ENCODE measurements at regions not wholly inside any gene's neighbourhood (a gene's known extent, or its start where the extent isn't known, plus 50 kb on each side); places are given as distances from the start of the nearest gene placed in this dataset.

GRCh38 chr14:99009871-99010270, 262.1 kb downstream of the BCL11B start:
- H3K4me3 ChIP-seq (ENCODE audit: low read depth, low read length) = no peak overlapping the region
- no peak for DNase-seq (ENCODE audit: low read depth)
- no peak for TF ChIP-seq CTCF (conservative IDR thresholded peaks at IDR 0.05; ENCODE audit: low read depth, low read length)

GRCh38 chr14:99011385-99011784, 260.6 kb downstream of the BCL11B start:
- DNase-seq (ENCODE audit: low read depth) = no peak
- no peak overlapping the region for H3K4me3 ChIP-seq (ENCODE audit: low read depth, low read length)
- no peak for TF ChIP-seq CTCF (conservative IDR thresholded peaks at IDR 0.05; ENCODE audit: low read depth, low read length)

- H3K4me3 ChIP-seq (ENCODE audit: low read depth, low read length) = no peak overlapping the region
- no peak for TF ChIP-seq CTCF (conservative IDR thresholded peaks at IDR 0.05; ENCODE audit: low read depth, low read length)
- DNase-seq (ENCODE audit: low read depth) = no peak
Measured at GRCh38 chr14:99012703-99013102, 259.3 kb downstream of the BCL11B start.

- no peak for DNase-seq (ENCODE audit: low read depth)
- H3K4me3 ChIP-seq (ENCODE audit: low read depth, low read length) = no peak overlapping the region
- no peak for TF ChIP-seq CTCF (conservative IDR thresholded peaks at IDR 0.05; ENCODE audit: low read depth, low read length)
Measured at GRCh38 chr14:99015833-99016232, 256.2 kb downstream of the BCL11B start.

GRCh38 chr14:99023371-99023770, 248.6 kb downstream of the BCL11B start:
- TF ChIP-seq CTCF (conservative IDR thresholded peaks at IDR 0.05; ENCODE audit: low read depth, low read length) = no peak
- no peak for DNase-seq (ENCODE audit: low read depth)
- H3K4me3 ChIP-seq (ENCODE audit: low read depth, low read length) = no peak overlapping the region

GRCh38 chr14:99024926-99025325, 247.1 kb downstream of the BCL11B start:
- TF ChIP-seq CTCF (conservative IDR thresholded peaks at IDR 0.05; ENCODE audit: low read depth, low read length) = no peak
- DNase-seq (ENCODE audit: low read depth) = no peak
- no peak overlapping the region for H3K4me3 ChIP-seq (ENCODE audit: low read depth, low read length)

GRCh38 chr14:99025418-99025817, 246.6 kb downstream of the BCL11B start:
- H3K4me3 ChIP-seq (ENCODE audit: low read depth, low read length) = no peak overlapping the region
- no peak for TF ChIP-seq CTCF (conservative IDR thresholded peaks at IDR 0.05; ENCODE audit: low read depth, low read length)
- no peak for DNase-seq (ENCODE audit: low read depth)

All from choroid plexus epithelial cell (primary cell).